Stimulated activated CD8-positive, alpha-beta memory T cell treated with anti-CD3 and anti-CD28 coated beads, Interleukin-15, amount 100 ng/mL, for 4 hours (primary cell): ENCODE measurements at regions not wholly inside any gene's neighbourhood (a gene's known extent, or its start where the extent isn't known, plus 50 kb on each side); places are given as distances from the start of the nearest gene placed in this dataset.

Experiments
- DNase-seq, 2 donors: peaks; one replicate each; pipeline ENCODE4 v3.0.0-alpha.2; 2020; ENCODE audit warnings: low read depth in 2 of 2

GRCh38 chr14:94682736-94683135 is 70.5 kb downstream of the SERPINA3 start:
- no peak for DNase-seq

GRCh38 chr14:94682061-94682516 is 69.9 kb downstream of the SERPINA3 start:
- DNase-seq: no peak

- DNase-seq: no peak
These were observed 69.3 kb downstream of the SERPINA3 start for GRCh38 chr14:94681300-94682060.

GRCh38 chr14:94680862-94681288 is 68.7 kb downstream of the SERPINA3 start:
- DNase-seq: no peak

- no peak for DNase-seq
These were observed 68.0 kb downstream of the SERPINA3 start for GRCh38 chr14:94679937-94680861.

GRCh38 chr14:94679106-94679810 is 67.1 kb downstream of the SERPINA3 start:
- no peak for DNase-seq

GRCh38 chr14:94677747-94678146 is 65.6 kb downstream of the SERPINA3 start:
- DNase-seq: no peak

- no peak for DNase-seq
These were observed 65.0 kb downstream of the SERPINA3 start for GRCh38 chr14:94677213-94677612.

GRCh38 chr14:94676495-94677185 is 64.4 kb downstream of the SERPINA3 start:
- no peak for DNase-seq

- no peak for DNase-seq
These were observed 62.8 kb downstream of the SERPINA3 start for GRCh38 chr14:94675036-94675435.

- no peak for DNase-seq
These were observed 61.6 kb downstream of the SERPINA3 start for GRCh38 chr14:94673781-94674231.
